GM12878 (cell line): ENCODE measurements at regions not wholly inside any gene's neighbourhood (a gene's known extent, or its start where the extent isn't known, plus 50 kb on each side); places are given as distances from the start of the nearest gene placed in this dataset.

Experiments used
- ATAC-seq: fragments of 200-7000 bp; cut with Tn5 transposase; 3 replicates; pipeline ENCODE4 v1.9.1; 2020; ENCODE audit warnings: mild to moderate bottlenecking, moderate library complexity
- BruUV-seq: library from RNA; stranded (reverse); fragments of 400-500 nt; replicated peaks from 2 replicates; lab custom pipeline; 2021; lab: Mats Ljungman, UMichigan
- CTCF ChIA-PET: fragments of 300-600 bp; sonication (Branson Sonifier 250); formaldehyde crosslinking; extraction: SDS; loops from one replicate; lab custom pipeline; 2021; ENCODE audit warnings: inconsistent platforms; lab: Yijun Ruan, JAX
- POLR2A ChIA-PET: fragments of 350-600 bp; formaldehyde crosslinking; extraction: SDS; loops from one replicate; lab custom pipeline; 2021; ENCODE audit warnings: inconsistent platforms; lab: Charles Lee
- RAD21 ChIA-PET: fragments of 300-600 bp; sonication (Branson Sonifier 250); formaldehyde crosslinking; loops from one replicate; lab custom pipeline; 2023; ENCODE audit warnings: antibody characterized with exemption; ENCODE audit not compliant: unreplicated experiment; lab: Charles Lee
- SMC1A ChIA-PET: fragments of 300-600 bp; sonication (Branson Sonifier 250); formaldehyde crosslinking; loops from one replicate; lab custom pipeline; 2023; ENCODE audit not compliant: unreplicated experiment, uncharacterized antibody; lab: Charles Lee
- DNase-seq: peaks from one replicate; pipeline ENCODE4 v3.0.0-alpha.2; 2011; ENCODE audit warnings: low read depth, low spot score
- FAIRE-seq: peaks from 3 replicates; lab custom pipeline; 2011; peaks lifted over from hg19 to GRCh38; lab: Jason Lieb, UNC
- H2AFZ ChIP-seq: 2 replicates; pipeline ENCODE4 v1.6.0; 2011; ENCODE audit warnings: low read depth, low read length, control low read depth; ENCODE audit not compliant: control insufficient read depth
- H3K27ac ChIP-seq: 2 replicates; pipeline ENCODE4 v1.5.1; 2011; ENCODE audit warnings: control low read depth; ENCODE audit not compliant: control insufficient read depth, insufficient read depth
- H3K27me3 ChIP-seq, 2 experiments: replicated peaks in 1 of 2; 2 replicates each; pipeline versions ENCODE4 v1.6.0 to v1.6.1; 2011; ENCODE audit warnings: low read length in 1 of 2; ENCODE audit not compliant: control insufficient read depth in 2 of 2, insufficient read depth in 2 of 2
- H3K36me3 ChIP-seq, 2 experiments: 2 replicates each; pipeline ENCODE4 v1.5.1; 2011; ENCODE audit warnings: low read length in 1 of 2; ENCODE audit not compliant: control insufficient read depth in 2 of 2, insufficient read depth in 2 of 2
- H3K4me1 ChIP-seq: 2 replicates; pipeline ENCODE4 v1.6.1; 2011; ENCODE audit warnings: mild to moderate bottlenecking, low read length, moderate library complexity, mixed read lengths; ENCODE audit not compliant: control insufficient read depth, insufficient read depth
- H3K4me2 ChIP-seq: 2 replicates; pipeline ENCODE4 v1.6.0; 2011; ENCODE audit warnings: control low read depth; ENCODE audit not compliant: control insufficient read depth, insufficient read depth
- H3K4me3 ChIP-seq: fragments of 200-600 bp; sonication (generic); 2 replicates; pipeline ENCODE4 v1.5.1; 2016
- H3K79me2 ChIP-seq: 2 replicates; pipeline ENCODE4 v1.6.0; 2011; ENCODE audit warnings: low read length; ENCODE audit not compliant: control insufficient read depth, insufficient read depth
- H3K9ac ChIP-seq: 2 replicates; pipeline ENCODE4 v1.8.0; 2011; ENCODE audit warnings: low read length, control low read depth, mixed read lengths; ENCODE audit not compliant: control insufficient read depth, insufficient read depth
- H3K9me3 ChIP-seq: replicated peaks from 3 replicates; pipeline ENCODE4 v1.5.1; 2011; ENCODE audit warnings: mild to moderate bottlenecking, low read length; ENCODE audit not compliant: control insufficient read depth, insufficient read depth
- H4K20me1 ChIP-seq: 2 replicates; pipeline ENCODE4 v1.6.0; 2011; ENCODE audit not compliant: control insufficient read depth, insufficient read depth
- BCLAF1 ChIP-seq: fragments of 450-650 bp; IDR thresholded peaks from 2 replicates; pipeline ENCODE4 v1.6.1; 2017; ENCODE audit warnings: antibody characterized with exemption, mild to moderate bottlenecking, moderate library complexity
- CHD4 ChIP-seq: fragments of 200-600 bp; sonication (generic); IDR thresholded peaks from 2 replicates; pipeline ENCODE4 v1.6.1; 2016; ENCODE audit warnings: mild to moderate bottlenecking
- E2F8 ChIP-seq: fragments of 450-650 bp; IDR thresholded peaks from 2 replicates; pipeline ENCODE4 v1.6.1; 2018; ENCODE audit warnings: mild to moderate bottlenecking, low read depth, moderate library complexity; ENCODE audit not compliant: partially characterized antibody
- EED ChIP-seq: sonication (generic); IDR thresholded peaks from 2 replicates; pipeline ENCODE4 v1.6.1; 2016; ENCODE audit warnings: antibody characterized with exemption, low read depth
- JUNB ChIP-seq: IDR thresholded peaks from 2 replicates; pipeline ENCODE4 v1.6.1; 2016; ENCODE audit warnings: antibody characterized with exemption, mild to moderate bottlenecking
- NKRF ChIP-seq: fragments of 450-650 bp; conservative IDR thresholded peaks from 2 replicates; pipeline ENCODE4 v1.6.1; 2017; ENCODE audit warnings: mild to moderate bottlenecking, moderate library complexity
- RELA ChIP-seq: fragments of 450-650 bp; IDR thresholded peaks from 2 replicates; pipeline ENCODE4 v1.8.0; 2014; ENCODE audit warnings: borderline replicate concordance; ENCODE audit not compliant: partially characterized antibody
- SIN3A ChIP-seq: IDR thresholded peaks from 2 replicates; pipeline ENCODE4 v1.6.1; 2012; ENCODE audit warnings: low read depth, low read length, improper control_type of control experiment
- SKIL ChIP-seq: fragments of 450-650 bp; IDR thresholded peaks from 2 replicates; pipeline ENCODE4 v1.6.1; 2017; ENCODE audit warnings: mild to moderate bottlenecking, low read depth, inconsistent platforms; ENCODE audit not compliant: poor library complexity, severe bottlenecking
- TCF3 ChIP-seq: IDR thresholded peaks from 2 replicates; pipeline ENCODE4 v1.6.1; 2012; ENCODE audit warnings: low read depth, mild to moderate bottlenecking, low read length, borderline replicate concordance; ENCODE audit not compliant: insufficient read depth
- ZSCAN29 ChIP-seq: fragments of 450-650 bp; IDR thresholded peaks from 2 replicates; pipeline ENCODE4 v1.6.1; 2017; ENCODE audit warnings: mild to moderate bottlenecking, moderate library complexity
- WGBS: methylation state at CpG from one replicate; pipeline ENCODE4 v1.1.6; 2016; ENCODE audit warnings: low lambda C conversion rate; ENCODE audit not compliant: insufficient replicate concordance, insufficient coverage; ENCODE audit errors: missing lambda C conversion rate; 5-methylcytosine and 5-hydroxymethylcytosine counted together
- in situ Hi-C: fragments of 300-500 bp; cut with MboI; formaldehyde crosslinking; loops from 9 replicates; pipeline ENCODE4 v1.14.3; 2018; ENCODE audit warnings: mixed read lengths
- intact Hi-C: fragments of 100-400 bp; cut with micrococcal nuclease; formaldehyde crosslinking; loops from one replicate; pipeline ENCODE4 v1.14.2; 2022; ENCODE audit not compliant: unreplicated experiment

- TF ChIP-seq E2F8 (no peak), BCLAF1 (no peak), ZSCAN29 (no peak)
Observed at GRCh38 chr16:66206363-66206762, 160.1 kb upstream of the CDH5 start (continued).

- no peaks in the 10 kb centered on the region for H3K4me1 ChIP-seq
- H3K79me2 ChIP-seq = no peaks in the 10 kb centered on the region
- H3K4me3 ChIP-seq = no peak overlapping the region
- H3K27ac ChIP-seq = no peak overlapping the region
- intact Hi-C loops = no loop called here
- ChIA-PET RAD21 (no interaction called here), SMC1A (no interaction called here), POLR2A (no interaction called here), CTCF (interaction anchor here (0.6 kb wide), 1 partner anchor 272 kb away, joined by 3 read pairs; no protein-coding TSS in a partner anchor)
- no peak overlapping the region for H2AFZ ChIP-seq
- no TSS peak for BruUV-seq
- ATAC-seq = no peak
- in situ Hi-C loops = no loop called here
- no peaks in the 10 kb centered on the region for H3K9me3 ChIP-seq
- no peaks in the 10 kb centered on the region for H3K36me3 ChIP-seq
- no peak overlapping the region for H3K4me2 ChIP-seq
- no peak for FAIRE-seq
- whole genome bisulfite sequencing = 32% methylated on average over 8 of the region's 8 CpGs
- H3K27me3 ChIP-seq = no peaks in the 10 kb centered on the region; a peak in 2 of 4 replicates
- H4K20me1 ChIP-seq = no peaks in the 10 kb centered on the region
- no peak for DNase-seq
- H3K9ac ChIP-seq = no peak overlapping the region
- TF ChIP-seq SKIL = no peak
- no peak for TF ChIP-seq EED
- TF ChIP-seq NKRF = no peak
- TF ChIP-seq CHD4 = no peak
- no peak for TF ChIP-seq JUNB
- TF ChIP-seq RELA = no peak
- TF ChIP-seq SIN3A = no peak
- no peak for TF ChIP-seq TCF3
Observed at GRCh38 chr16:66205287-66206231, 160.9 kb upstream of the CDH5 start.
